ENCODE measurements at regions not wholly inside any gene's neighbourhood (a gene's known extent, or its start where the extent isn't known, plus 50 kb on each side); places are given as distances from the start of the nearest gene placed in this dataset.

DNA sequence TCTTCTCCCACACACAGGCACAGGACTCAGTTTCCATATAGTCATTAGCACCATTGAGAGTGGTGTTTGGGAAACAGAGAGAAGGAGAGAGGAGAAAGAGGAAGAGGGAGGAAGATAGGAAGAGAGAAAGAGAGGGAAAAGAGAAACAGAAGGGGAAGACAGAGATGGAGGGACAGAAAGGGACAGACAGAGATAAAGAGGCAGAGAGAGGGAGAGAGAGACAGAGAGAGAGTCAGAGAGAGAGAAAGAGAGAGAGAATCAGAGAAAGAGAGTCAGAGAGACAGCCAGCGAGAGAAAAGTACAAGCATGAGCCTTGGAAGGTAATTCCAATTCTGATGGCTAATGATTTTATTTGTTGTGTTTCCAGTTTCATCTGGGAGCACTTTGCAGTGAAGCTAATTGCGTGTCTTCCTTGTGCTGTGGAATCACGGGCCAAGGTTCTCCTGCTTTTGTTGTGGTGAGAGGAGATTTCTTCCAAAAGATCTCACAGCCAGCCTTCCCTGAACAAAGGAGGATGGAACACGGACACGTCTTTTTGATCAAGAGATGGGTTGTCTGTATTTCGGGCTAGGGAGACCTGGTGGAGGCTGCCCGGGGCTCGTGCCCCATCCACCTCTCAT lies 153.6 kb upstream of the TWIST2 start:
- Histone ChIP-seq H3K27ac (ENCODE audit: insufficient read depth, low read length) (no peak overlapping the region), H3K27me3 (ENCODE audit: control insufficient read depth, insufficient read depth, low read length) (no peaks in the 10 kb centered on the region), H3K4me2 (ENCODE audit: extremely low read depth, insufficient read depth, low read length) (no peak overlapping the region), H3K4me1 (ENCODE audit: control insufficient read depth, extremely low read depth, insufficient read depth, low read length) (no peaks in the 10 kb centered on the region), H4K20me1 (ENCODE audit: control insufficient read depth, extremely low read depth, insufficient read depth, low read length) (no peaks in the 10 kb centered on the region), H2AFZ (ENCODE audit: low read length) (no peak overlapping the region), H3K9ac (ENCODE audit: insufficient read depth, low read length) (no peak overlapping the region), H3K36me3 (ENCODE audit: control insufficient read depth, insufficient read depth, low read length) (no peaks in the 10 kb centered on the region), H3K4me3 (replicated peaks in 1 of 4; ENCODE audit: control extremely low read depth in 1 of 4, insufficient read depth in 1 of 4, low read depth in 3 of 4, low read length in 4 of 4) (no peak overlapping the region), H3K79me2 (ENCODE audit: control insufficient read depth, insufficient read depth, low read length) (no peaks in the 10 kb centered on the region), H3K9me3 (ENCODE audit: control insufficient read depth, insufficient read depth, low read depth, low read length) (no peaks in the 10 kb centered on the region)
- DNase-seq (ENCODE audit: low read depth in 2 of 2), result no peak
- TF ChIP-seq, protein P1, sequence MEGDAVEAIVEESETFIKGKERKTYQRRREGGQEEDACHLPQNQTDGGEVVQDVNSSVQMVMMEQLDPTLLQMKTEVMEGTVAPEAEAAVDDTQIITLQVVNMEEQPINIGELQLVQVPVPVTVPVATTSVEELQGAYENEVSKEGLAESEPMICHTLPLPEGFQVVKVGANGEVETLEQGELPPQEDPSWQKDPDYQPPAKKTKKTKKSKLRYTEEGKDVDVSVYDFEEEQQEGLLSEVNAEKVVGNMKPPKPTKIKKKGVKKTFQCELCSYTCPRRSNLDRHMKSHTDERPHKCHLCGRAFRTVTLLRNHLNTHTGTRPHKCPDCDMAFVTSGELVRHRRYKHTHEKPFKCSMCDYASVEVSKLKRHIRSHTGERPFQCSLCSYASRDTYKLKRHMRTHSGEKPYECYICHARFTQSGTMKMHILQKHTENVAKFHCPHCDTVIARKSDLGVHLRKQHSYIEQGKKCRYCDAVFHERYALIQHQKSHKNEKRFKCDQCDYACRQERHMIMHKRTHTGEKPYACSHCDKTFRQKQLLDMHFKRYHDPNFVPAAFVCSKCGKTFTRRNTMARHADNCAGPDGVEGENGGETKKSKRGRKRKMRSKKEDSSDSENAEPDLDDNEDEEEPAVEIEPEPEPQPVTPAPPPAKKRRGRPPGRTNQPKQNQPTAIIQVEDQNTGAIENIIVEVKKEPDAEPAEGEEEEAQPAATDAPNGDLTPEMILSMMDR (conservative IDR thresholded peaks at IDR 0.05 in 1 of 2, IDR thresholded peaks at IDR 0.05 in 1 of 2; ENCODE audit: low read depth in 1 of 2, low read length in 2 of 2), result no peak
- no peak for TF ChIP-seq EZH2 (IDR thresholded peaks at IDR 0.05; ENCODE audit: low read length, missing control alignments)

GRCh38 chr2:238694922-238695321 lies 153.0 kb upstream of the TWIST2 start:
- no peaks in the 10 kb centered on the region for H3K36me3 ChIP-seq (ENCODE audit: control insufficient read depth, insufficient read depth, low read length)
- no peaks in the 10 kb centered on the region for H3K9me3 ChIP-seq (ENCODE audit: control insufficient read depth, insufficient read depth, low read depth, low read length)
- no peak overlapping the region for H3K9ac ChIP-seq (ENCODE audit: insufficient read depth, low read length)
- DNase-seq (ENCODE audit: low read depth in 2 of 2), result no peak
- H3K27ac ChIP-seq (ENCODE audit: insufficient read depth, low read length), result no peak overlapping the region
- no peak overlapping the region for H3K4me3 ChIP-seq (replicated peaks in 1 of 4; ENCODE audit: control extremely low read depth in 1 of 4, insufficient read depth in 1 of 4, low read depth in 3 of 4, low read length in 4 of 4)
- no peaks in the 10 kb centered on the region for H3K27me3 ChIP-seq (ENCODE audit: control insufficient read depth, insufficient read depth, low read length)
- no peaks in the 10 kb centered on the region for H3K79me2 ChIP-seq (ENCODE audit: control insufficient read depth, insufficient read depth, low read length)
- no peak for TF ChIP-seq EZH2 (IDR thresholded peaks at IDR 0.05; ENCODE audit: low read length, missing control alignments)
- TF ChIP-seq, protein P1 (conservative IDR thresholded peaks at IDR 0.05 in 1 of 2, IDR thresholded peaks at IDR 0.05 in 1 of 2; ENCODE audit: low read depth in 1 of 2, low read length in 2 of 2), result no peak
- no peak overlapping the region for H3K4me2 ChIP-seq (ENCODE audit: extremely low read depth, insufficient read depth, low read length)
- no peaks in the 10 kb centered on the region for H4K20me1 ChIP-seq (ENCODE audit: control insufficient read depth, extremely low read depth, insufficient read depth, low read length)
- no peaks in the 10 kb centered on the region for H3K4me1 ChIP-seq (ENCODE audit: control insufficient read depth, extremely low read depth, insufficient read depth, low read length)
- H2AFZ ChIP-seq (ENCODE audit: low read length), result no peak overlapping the region

GRCh38 chr2:238695538-238695937 lies 152.3 kb upstream of the TWIST2 start:
- no peaks in the 10 kb centered on the region for H3K36me3 ChIP-seq (ENCODE audit: control insufficient read depth, insufficient read depth, low read length)
- DNase-seq (ENCODE audit: low read depth in 2 of 2), result peak in 1 of 2 donors; percentile 30
- no peaks in the 10 kb centered on the region for H3K79me2 ChIP-seq (ENCODE audit: control insufficient read depth, insufficient read depth, low read length)
- no peaks in the 10 kb centered on the region for H4K20me1 ChIP-seq (ENCODE audit: control insufficient read depth, extremely low read depth, insufficient read depth, low read length)
- H3K9me3 ChIP-seq (ENCODE audit: control insufficient read depth, insufficient read depth, low read depth, low read length), result no peaks in the 10 kb centered on the region
- TF ChIP-seq EZH2 (IDR thresholded peaks at IDR 0.05; ENCODE audit: low read length, missing control alignments), result no peak
- TF ChIP-seq, protein P1 (conservative IDR thresholded peaks at IDR 0.05 in 1 of 2, IDR thresholded peaks at IDR 0.05 in 1 of 2; ENCODE audit: low read depth in 1 of 2, low read length in 2 of 2), result no peak
- no peak overlapping the region for H3K9ac ChIP-seq (ENCODE audit: insufficient read depth, low read length)
- no peak overlapping the region for H3K27ac ChIP-seq (ENCODE audit: insufficient read depth, low read length)
- H2AFZ ChIP-seq (ENCODE audit: low read length), result no peak overlapping the region
- no peak overlapping the region for H3K4me2 ChIP-seq (ENCODE audit: extremely low read depth, insufficient read depth, low read length)
- H3K4me3 ChIP-seq (replicated peaks in 1 of 4; ENCODE audit: control extremely low read depth in 1 of 4, insufficient read depth in 1 of 4, low read depth in 3 of 4, low read length in 4 of 4), result no peak overlapping the region
- no peaks in the 10 kb centered on the region for H3K27me3 ChIP-seq (ENCODE audit: control insufficient read depth, insufficient read depth, low read length)
- no peaks in the 10 kb centered on the region for H3K4me1 ChIP-seq (ENCODE audit: control insufficient read depth, extremely low read depth, insufficient read depth, low read length)

Data from fibroblast of lung (primary cell).